ENCODE measurements at regions not wholly inside any gene's neighbourhood (a gene's known extent, or its start where the extent isn't known, plus 50 kb on each side); places are given as distances from the start of the nearest gene placed in this dataset.

GRCh38 chr5:105632043-105632442 is 2038.7 kb downstream of the EFNA5 start:
- no peak for TF ChIP-seq EZH2 (IDR thresholded peaks at IDR 0.05)
- no peak for TF ChIP-seq POLR2AphosphoS5 (IDR thresholded peaks at IDR 0.05; ENCODE audit: borderline replicate concordance, low read depth, low read length)
- no peak for TF ChIP-seq FOXP2 (optimal IDR thresholded peaks at IDR 0.05; ENCODE audit: control extremely low read depth, extremely low read length, insufficient read depth)

Measured in SK-N-MC (cell line).